ENCODE measurements at regions not wholly inside any gene's neighbourhood (a gene's known extent, or its start where the extent isn't known, plus 50 kb on each side); places are given as distances from the start of the nearest gene placed in this dataset.
"Not testable (repeated sequence)": the region's sequence is repeated elsewhere in the genome, so short reads cannot be mapped to it uniquely, and the experiment has no call there.

DNA sequence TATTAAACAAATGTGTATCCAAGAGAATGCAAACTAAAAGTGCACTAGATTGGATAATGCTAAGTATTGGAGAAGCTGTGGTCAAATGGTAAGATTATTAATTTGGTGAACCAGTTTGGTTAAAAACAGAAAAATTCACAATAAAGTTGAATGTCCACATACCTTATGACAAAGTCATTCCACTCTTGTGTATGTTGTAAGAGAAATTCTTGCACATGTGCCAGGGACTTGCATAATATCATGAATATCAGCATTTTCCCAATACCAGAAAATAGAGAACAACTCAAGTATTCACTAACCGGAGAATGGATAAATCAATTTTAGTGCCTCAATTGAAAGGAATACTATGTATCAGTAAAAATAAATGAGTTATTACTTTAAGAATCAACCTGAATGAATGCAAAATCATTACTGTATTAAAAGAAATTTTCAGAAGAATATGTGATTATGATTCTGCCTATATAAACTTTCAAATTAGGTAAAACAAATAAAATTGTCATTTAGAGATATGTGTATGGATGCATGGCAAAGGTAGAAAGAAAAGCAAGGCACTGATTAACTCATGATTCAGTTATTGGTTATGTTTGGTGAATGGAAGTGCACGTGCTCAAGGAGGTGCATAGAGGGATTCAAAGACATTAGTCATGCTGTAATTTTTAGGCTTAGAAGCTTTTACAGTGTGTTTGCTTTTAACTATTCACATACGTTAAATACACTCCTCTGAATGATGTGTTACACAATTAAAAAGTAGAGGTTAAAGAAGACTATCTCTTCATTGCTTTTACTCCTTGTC is 217.4 kb upstream of the KCNK2 start:
- no peak for DNase-seq

- not testable (repeated sequence) for DNase-seq
Observed at GRCh38 chr1:214870426-214870825, 212.1 kb upstream of the KCNK2 start.

DNA sequence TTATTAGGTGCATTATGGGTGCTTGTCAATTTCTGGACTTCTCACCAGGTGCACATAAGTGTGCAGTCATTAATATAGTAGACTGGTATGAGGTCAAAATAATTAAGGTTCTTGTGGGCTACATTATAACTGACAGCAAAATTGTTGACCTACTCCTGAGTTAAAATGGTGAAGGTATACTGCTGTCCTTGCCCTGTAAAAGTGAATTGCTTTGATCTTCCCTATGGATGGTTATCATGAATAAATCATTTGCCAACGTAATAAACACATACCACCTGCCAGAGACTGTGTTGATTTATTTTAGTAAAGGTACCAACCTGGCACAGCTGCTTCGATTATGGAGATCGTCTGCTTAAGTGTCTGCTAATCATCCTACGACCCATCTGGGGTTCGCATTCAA is 201.6 kb upstream of the KCNK2 start:
- DNase-seq = no peak

GRCh38 chr1:214882616-214883015 is 199.9 kb upstream of the KCNK2 start:
- no peak for DNase-seq

- DNase-seq = no peak
Observed at GRCh38 chr1:214895011-214895600, 187.4 kb upstream of the KCNK2 start.

DNA sequence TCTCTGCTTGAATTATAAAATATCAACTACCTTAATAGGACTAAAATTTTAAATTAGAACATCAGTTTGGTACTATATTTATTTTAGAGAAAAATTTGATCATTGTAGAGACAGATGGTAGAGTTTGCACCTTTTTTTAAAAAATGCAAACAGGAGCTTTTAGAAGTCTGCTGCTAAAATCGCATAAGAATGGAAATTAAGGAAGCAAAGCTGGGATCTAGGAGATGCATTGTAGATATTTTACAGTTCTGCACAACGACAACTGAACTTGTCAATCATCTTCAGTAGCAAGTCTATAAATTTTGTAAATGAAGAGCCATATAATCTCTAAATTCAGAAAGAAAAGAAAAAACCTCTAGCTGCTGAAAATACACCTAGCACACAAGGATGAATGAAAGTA is 185.6 kb upstream of the KCNK2 start:
- DNase-seq = no peak

DNA sequence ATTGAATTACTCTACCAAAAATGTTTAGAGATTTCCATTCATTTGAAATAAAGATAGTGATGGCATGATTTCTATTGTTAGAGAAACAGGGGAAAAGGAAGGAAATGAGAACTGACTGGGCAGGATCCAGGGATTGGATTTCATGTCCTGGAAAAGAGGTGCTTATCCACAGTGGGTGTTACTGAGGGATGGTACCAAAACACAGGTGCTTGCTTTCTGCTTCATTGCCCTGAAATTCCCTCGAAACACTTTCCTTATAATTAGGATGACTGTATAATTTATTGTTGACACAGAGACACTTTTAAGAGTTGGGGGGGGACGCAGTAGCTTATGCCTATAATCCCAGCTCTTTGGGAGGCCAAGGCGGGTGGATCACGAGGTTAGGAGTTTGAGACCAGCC is 185.0 kb upstream of the KCNK2 start:
- no peak for DNase-seq

DNA sequence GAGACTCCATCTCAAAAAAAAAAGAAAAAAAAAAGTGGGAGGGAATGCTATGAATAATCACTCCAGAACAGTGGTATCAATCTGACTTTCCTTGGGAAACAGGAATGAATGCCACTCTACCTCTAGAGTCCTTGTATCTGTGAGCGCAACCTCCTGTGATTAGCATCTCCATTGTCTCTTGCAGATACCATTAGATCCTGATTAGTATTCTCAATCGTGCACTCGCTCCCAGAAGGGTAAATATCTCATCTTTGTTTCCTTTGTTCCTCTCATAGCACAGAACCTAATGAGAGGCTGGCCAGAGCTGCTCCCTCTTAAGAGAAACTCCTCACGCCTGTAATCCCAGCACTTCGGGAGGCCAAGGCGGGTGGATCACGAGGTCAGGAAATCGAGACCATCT is 184.4 kb upstream of the KCNK2 start:
- DNase-seq = no peak

DNA sequence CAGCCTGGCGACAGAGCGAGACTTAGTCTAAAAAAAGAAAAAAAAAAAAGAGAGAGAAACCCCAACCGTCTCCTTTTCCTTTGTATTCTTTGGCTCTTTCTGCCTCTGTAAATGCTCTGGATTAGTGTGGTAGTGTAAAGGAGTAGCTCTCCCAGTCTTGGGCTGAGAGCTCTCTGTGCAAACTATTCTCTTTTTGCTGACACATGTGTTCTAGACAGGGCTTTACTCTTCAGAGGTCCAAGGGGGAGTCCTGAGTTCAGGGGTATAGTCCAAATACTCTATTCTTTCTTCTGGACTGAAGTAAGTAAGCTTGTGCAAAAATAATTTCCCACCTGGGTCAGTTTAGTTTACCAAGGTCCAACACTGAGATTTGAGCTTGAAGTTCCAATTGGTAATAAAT is 183.8 kb upstream of the KCNK2 start:
- DNase-seq = no peak

DNA sequence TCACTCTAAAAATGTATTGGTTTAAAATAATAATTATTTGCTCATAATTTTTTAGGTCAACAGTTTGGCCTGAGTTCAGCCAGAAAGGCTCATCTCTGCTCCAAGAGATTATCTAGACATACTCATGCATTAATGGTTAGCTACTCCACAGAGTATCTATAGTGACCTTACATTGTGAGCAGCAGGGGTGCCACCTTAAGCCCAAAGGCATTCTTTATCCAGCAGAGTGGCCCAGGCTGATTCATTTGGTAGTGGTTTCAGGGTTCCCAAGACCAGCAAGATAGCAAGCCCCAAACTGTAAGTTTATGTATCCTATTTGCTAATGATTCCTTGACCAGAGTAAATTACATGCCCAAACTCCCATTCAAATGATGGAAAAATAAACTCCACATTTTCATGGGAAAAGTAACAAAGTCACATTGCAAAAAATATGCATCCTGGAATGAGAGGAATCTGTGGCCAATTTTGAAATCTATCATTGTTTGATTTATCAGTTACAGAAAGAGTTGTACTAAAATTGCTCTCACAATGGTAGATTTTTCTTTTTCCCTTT is 182.6 kb upstream of the KCNK2 start:
- DNase-seq = no peak

GRCh38 chr1:214900590-214900989 is 181.9 kb upstream of the KCNK2 start:
- no peak for DNase-seq

DNA sequence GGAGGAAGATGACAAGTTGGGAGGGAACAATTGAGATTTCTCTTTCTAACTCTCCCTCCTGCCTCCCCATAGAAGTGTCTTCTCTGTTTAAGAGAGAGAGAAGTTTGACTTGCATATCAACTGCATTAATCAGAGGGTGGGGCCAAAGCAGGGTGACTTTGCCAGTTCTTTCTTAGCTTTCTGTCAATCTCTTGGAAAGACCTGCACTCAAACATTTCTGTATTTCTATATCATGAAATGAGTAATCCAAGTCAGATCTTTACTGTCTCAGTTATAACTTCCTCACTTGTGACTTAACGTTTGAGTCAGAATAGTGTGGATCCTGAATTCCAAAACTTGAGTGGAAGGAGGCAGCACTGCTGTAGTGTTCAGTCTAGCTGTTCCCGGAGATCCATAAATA is 180.8 kb upstream of the KCNK2 start:
- no peak for DNase-seq

- DNase-seq = no peak
Observed at GRCh38 chr1:214902636-214903320, 179.8 kb upstream of the KCNK2 start.

- DNase-seq = no peak
Observed at GRCh38 chr1:214912127-214912526, 170.4 kb upstream of the KCNK2 start.

- no peak for DNase-seq
Observed at GRCh38 chr1:214913966-214914365, 168.6 kb upstream of the KCNK2 start.

GRCh38 chr1:214917081-214917635 is 165.4 kb upstream of the KCNK2 start:
- no peak for DNase-seq

- no peak for DNase-seq
Observed at GRCh38 chr1:214918745-214919144, 163.8 kb upstream of the KCNK2 start.

- DNase-seq = no peak
Observed at GRCh38 chr1:214920337-214920736, 162.2 kb upstream of the KCNK2 start.

- DNase-seq = no peak
Observed at GRCh38 chr1:214923278-214923915, 159.1 kb upstream of the KCNK2 start.

- DNase-seq = no peak
Observed at GRCh38 chr1:214927796-214928195, 154.7 kb upstream of the KCNK2 start.

DNA sequence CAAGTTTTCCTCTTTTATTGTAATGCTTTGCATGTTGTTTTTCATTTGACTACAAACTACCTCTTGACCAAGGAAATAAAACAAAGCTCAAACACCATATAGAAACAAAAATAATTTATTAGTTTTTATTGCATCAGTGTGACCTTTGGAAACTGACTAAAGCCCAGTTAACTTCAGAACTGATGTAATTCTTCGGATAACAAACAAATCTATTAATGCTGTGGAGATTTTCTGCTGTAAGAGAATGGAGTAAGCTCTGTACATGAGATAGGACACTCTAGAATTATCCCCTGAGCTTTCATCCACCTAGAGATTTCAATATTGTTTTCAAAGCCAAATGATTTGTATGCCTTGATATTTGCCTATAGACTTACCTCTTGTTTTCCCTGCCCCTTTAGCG is 154.0 kb upstream of the KCNK2 start:
- no peak for DNase-seq

- no peak for DNase-seq
Observed at GRCh38 chr1:214933375-214933774, 149.2 kb upstream of the KCNK2 start.

GRCh38 chr1:214934045-214934444 is 148.5 kb upstream of the KCNK2 start:
- no peak for DNase-seq
